Trophoblast cell (in vitro differentiated cells and primary cell): ENCODE measurements at regions not wholly inside any gene's neighbourhood (a gene's known extent, or its start where the extent isn't known, plus 50 kb on each side); places are given as distances from the start of the nearest gene placed in this dataset.

ENCODE experiments used
- DNase-seq, 2 donors: peaks; one replicate each; pipeline ENCODE4 v3.0.0-alpha.2; 2016
- H2AFZ ChIP-seq: 2 replicates; pipeline ENCODE4 v1.6.1; 2013; ENCODE audit warnings: low read length, moderate library complexity, mild to moderate bottlenecking; ENCODE audit not compliant: insufficient read depth, poor library complexity
- H2AK5ac ChIP-seq: 2 replicates; pipeline ENCODE4 v1.6.1; 2013; ENCODE audit warnings: mild to moderate bottlenecking, low read length
- H2BK120ac ChIP-seq: 2 replicates; pipeline ENCODE4 v1.6.1; 2013; ENCODE audit warnings: low read length, mild to moderate bottlenecking, moderate library complexity; ENCODE audit not compliant: insufficient read depth, poor library complexity
- H2BK12ac ChIP-seq: 2 replicates; pipeline ENCODE4 v1.6.1; 2013; ENCODE audit warnings: mild to moderate bottlenecking, low read length, moderate library complexity
- H2BK5ac ChIP-seq: 2 replicates; pipeline ENCODE4 v1.6.1; 2013; ENCODE audit warnings: low read length, low read depth, moderate library complexity, mild to moderate bottlenecking; ENCODE audit not compliant: poor library complexity
- H3K14ac ChIP-seq: 2 replicates; pipeline ENCODE4 v1.6.1; 2013; ENCODE audit warnings: mild to moderate bottlenecking, low read length
- H3K18ac ChIP-seq: 2 replicates; pipeline ENCODE4 v1.6.1; 2013; ENCODE audit warnings: mild to moderate bottlenecking, low read length
- H3K23ac ChIP-seq: 2 replicates; pipeline ENCODE4 v1.6.1; 2013; ENCODE audit warnings: low read length
- H3K27ac ChIP-seq: 2 replicates; pipeline ENCODE4 v1.5.1; 2013; ENCODE audit warnings: low read depth, mild to moderate bottlenecking, inconsistent platforms, low read length, moderate library complexity
- H3K27me3 ChIP-seq: 2 replicates; pipeline ENCODE4 v1.6.1; 2013; ENCODE audit warnings: inconsistent platforms, mild to moderate bottlenecking, low read length, moderate library complexity; ENCODE audit not compliant: insufficient read depth
- H3K36me3 ChIP-seq, 2 experiments: 1 replicate in 1 of 2; 2 replicates in 1 of 2; pipeline ENCODE4 v1.6.1; 2013; ENCODE audit warnings: low read length in 2 of 2, mild to moderate bottlenecking in 2 of 2, moderate library complexity in 1 of 2; ENCODE audit not compliant: insufficient read depth in 2 of 2, control insufficient read depth in 1 of 2
- H3K4ac ChIP-seq: 2 replicates; pipeline ENCODE4 v1.6.1; 2013; ENCODE audit warnings: low read depth, mild to moderate bottlenecking, low read length, moderate library complexity
- H3K4me1 ChIP-seq, 2 experiments: 1 replicate in 1 of 2; 2 replicates in 1 of 2; pipeline ENCODE4 v1.6.1; 2013; ENCODE audit warnings: low read length in 2 of 2, mild to moderate bottlenecking in 2 of 2, moderate library complexity in 1 of 2; ENCODE audit not compliant: insufficient read depth in 2 of 2, control insufficient read depth in 1 of 2
- H3K4me2 ChIP-seq: 2 replicates; pipeline ENCODE4 v1.6.1; 2013; ENCODE audit warnings: inconsistent platforms, mild to moderate bottlenecking, low read length, moderate library complexity
- H3K4me3 ChIP-seq: 2 replicates; pipeline ENCODE4 v1.5.1; 2013; ENCODE audit warnings: mild to moderate bottlenecking, low read depth, low read length, inconsistent platforms
- H3K79me1 ChIP-seq: one replicate; pipeline ENCODE4 v1.6.1; 2013; ENCODE audit warnings: low read length
- H3K79me2 ChIP-seq: 2 replicates; pipeline ENCODE4 v1.6.1; 2013; ENCODE audit warnings: low read length, mild to moderate bottlenecking; ENCODE audit not compliant: control insufficient read depth, insufficient read depth, poor library complexity
- H3K9ac ChIP-seq: 2 replicates; pipeline ENCODE4 v1.6.1; 2013; ENCODE audit warnings: mild to moderate bottlenecking, low read length
- H3K9me3 ChIP-seq: 2 replicates; pipeline ENCODE4 v1.6.1; 2013; ENCODE audit warnings: low read depth, mild to moderate bottlenecking, control low read depth, inconsistent platforms, low read length; ENCODE audit not compliant: insufficient read depth
- H4K12ac ChIP-seq: 2 replicates; pipeline ENCODE4 v1.6.1; 2013; ENCODE audit warnings: low read depth, mild to moderate bottlenecking, low read length, moderate library complexity
- H4K8ac ChIP-seq: 2 replicates; pipeline ENCODE4 v1.6.1; 2013; ENCODE audit warnings: low read depth, mild to moderate bottlenecking, low read length, moderate library complexity
- H4K91ac ChIP-seq: one replicate; pipeline ENCODE4 v1.6.1; 2013; ENCODE audit warnings: low read depth, mild to moderate bottlenecking, low read length, moderate library complexity
- WGBS: extraction: QIAGEN DNeasy Blood & Tissue Kit; methylation state at CpG from one replicate; pipeline ENCODE4 v1.1.7; 2013; ENCODE audit warnings: missing lambda C conversion rate; ENCODE audit not compliant: insufficient read length, insufficient coverage; ENCODE audit errors: extremely low coverage; 5-methylcytosine and 5-hydroxymethylcytosine counted together

GRCh38 chr6:105511639-105512038 is 108.8 kb upstream of the PREP start:
- H3K4me2 ChIP-seq = no peak overlapping the region
- no peaks in the 10 kb centered on the region for H3K79me2 ChIP-seq
- no peak overlapping the region for H2BK120ac ChIP-seq
- H3K79me1 ChIP-seq = no peaks in the 10 kb centered on the region
- no peaks in the 10 kb centered on the region for H3K4me1 ChIP-seq
- no CpG with 5 or more reads among the region's 2 CpGs for WGBS
- no peak for DNase-seq
- H3K18ac ChIP-seq = no peak overlapping the region
- H3K14ac ChIP-seq = no peak overlapping the region
- no peaks in the 10 kb centered on the region for H3K27me3 ChIP-seq
- H3K23ac ChIP-seq = no peak overlapping the region
- no peak overlapping the region for H4K12ac ChIP-seq
- H2AK5ac ChIP-seq = no peak overlapping the region
- H4K8ac ChIP-seq = no peak overlapping the region
- H3K36me3 ChIP-seq = no peaks in the 10 kb centered on the region
- H2BK12ac ChIP-seq = no peak overlapping the region
- no peak overlapping the region for H2BK5ac ChIP-seq
- no peaks in the 10 kb centered on the region for H3K9me3 ChIP-seq
- H4K91ac ChIP-seq = no peak overlapping the region
- H3K4ac ChIP-seq = no peak overlapping the region
- no peak overlapping the region for H2AFZ ChIP-seq
- no peak overlapping the region for H3K27ac ChIP-seq
- H3K9ac ChIP-seq = no peak overlapping the region
- no peak overlapping the region for H3K4me3 ChIP-seq

GRCh38 chr6:105510746-105511145 is 107.9 kb upstream of the PREP start:
- no peak overlapping the region for H3K4ac ChIP-seq
- no peak overlapping the region for H3K27ac ChIP-seq
- H3K27me3 ChIP-seq = no peaks in the 10 kb centered on the region
- H2BK5ac ChIP-seq = no peak overlapping the region
- H3K4me1 ChIP-seq = no peaks in the 10 kb centered on the region
- H3K23ac ChIP-seq = no peak overlapping the region
- no peaks in the 10 kb centered on the region for H3K79me1 ChIP-seq
- no peak overlapping the region for H3K9ac ChIP-seq
- no peak overlapping the region for H3K18ac ChIP-seq
- H3K36me3 ChIP-seq = no peaks in the 10 kb centered on the region
- H4K91ac ChIP-seq = no peak overlapping the region
- H2AK5ac ChIP-seq = no peak overlapping the region
- H4K8ac ChIP-seq = no peak overlapping the region
- no peak overlapping the region for H4K12ac ChIP-seq
- H3K9me3 ChIP-seq = no peaks in the 10 kb centered on the region
- no peak overlapping the region for H3K14ac ChIP-seq
- no peak overlapping the region for H2AFZ ChIP-seq
- no peak overlapping the region for H2BK120ac ChIP-seq
- H3K4me2 ChIP-seq = no peak overlapping the region
- DNase-seq = peak in 1 of 2 donors; percentile 12
- H3K4me3 ChIP-seq = no peak overlapping the region
- no peaks in the 10 kb centered on the region for H3K79me2 ChIP-seq
- no peak overlapping the region for H2BK12ac ChIP-seq

- Histone ChIP-seq H4K91ac (no peak overlapping the region), H3K9ac (no peak overlapping the region), H3K9me3 (no peaks in the 10 kb centered on the region), H2BK5ac (no peak overlapping the region), H2BK120ac (no peak overlapping the region), H3K23ac (no peak overlapping the region), H3K36me3 (no peaks in the 10 kb centered on the region), H2AK5ac (no peak overlapping the region), H4K12ac (no peak overlapping the region), H3K14ac (no peak overlapping the region), H3K27me3 (no peaks in the 10 kb centered on the region), H3K18ac (no peak overlapping the region), H2BK12ac (no peak overlapping the region), H3K4me3 (no peak overlapping the region), H3K4me1 (no peaks in the 10 kb centered on the region), H3K4me2 (no peak overlapping the region), H3K27ac (no peak overlapping the region), H4K8ac (no peak overlapping the region), H2AFZ (no peak overlapping the region), H3K4ac (no peak overlapping the region), H3K79me2 (no peaks in the 10 kb centered on the region), H3K79me1 (no peaks in the 10 kb centered on the region)
- whole genome bisulfite sequencing = no CpG with 5 or more reads among the region's 9 CpGs
- DNase-seq = peak in 1 of 2 donors; percentile 2
Observed at GRCh38 chr6:105509506-105510331, 106.8 kb upstream of the PREP start.

- H3K14ac ChIP-seq = no peak overlapping the region
- no peak overlapping the region for H2AFZ ChIP-seq
- H3K36me3 ChIP-seq = no peaks in the 10 kb centered on the region
- H3K9ac ChIP-seq = no peak overlapping the region
- H3K79me2 ChIP-seq = no peaks in the 10 kb centered on the region
- H3K18ac ChIP-seq = no peak overlapping the region
- H3K4me3 ChIP-seq = no peak overlapping the region
- no peak overlapping the region for H3K4me2 ChIP-seq
- no peak overlapping the region for H3K4ac ChIP-seq
- DNase-seq = no peak
- H3K23ac ChIP-seq = no peak overlapping the region
- H4K12ac ChIP-seq = no peak overlapping the region
- no peaks in the 10 kb centered on the region for H3K79me1 ChIP-seq
- no peak overlapping the region for H4K8ac ChIP-seq
- H2BK12ac ChIP-seq = no peak overlapping the region
- no peaks in the 10 kb centered on the region for H3K4me1 ChIP-seq
- no peak overlapping the region for H2BK5ac ChIP-seq
- H4K91ac ChIP-seq = no peak overlapping the region
- no peaks in the 10 kb centered on the region for H3K27me3 ChIP-seq
- no peak overlapping the region for H2BK120ac ChIP-seq
- H2AK5ac ChIP-seq = no peak overlapping the region
- no peak overlapping the region for H3K27ac ChIP-seq
- H3K9me3 ChIP-seq = no peaks in the 10 kb centered on the region
- WGBS = no CpG with 5 or more reads among the region's 1 CpG
Observed at GRCh38 chr6:105507811-105508210, 104.9 kb upstream of the PREP start.
